ENCODE measurements at regions not wholly inside any gene's neighbourhood (a gene's known extent, or its start where the extent isn't known, plus 50 kb on each side); places are given as distances from the start of the nearest gene placed in this dataset.

- H3K4me3 ChIP-seq: no peak overlapping the region
- ATAC-seq (no peak), DNase-seq (no peak)
- H3K4me1 ChIP-seq: no peaks in the 10 kb centered on the region
- intact Hi-C loops (cut with DNase I): no loop called here
- no peaks in the 10 kb centered on the region for H3K9me3 ChIP-seq
- no peaks in the 10 kb centered on the region for H3K27me3 ChIP-seq
- TF ChIP-seq CTCF (IDR thresholded peaks at IDR 0.05): no peak
- no peak overlapping the region for H3K27ac ChIP-seq
- no peaks in the 10 kb centered on the region for H3K36me3 ChIP-seq
Measured at GRCh38 chr2:219958941-219959340, 331.5 kb downstream of the SLC4A3 start.

- H3K36me3 ChIP-seq: no peaks in the 10 kb centered on the region
- no peak overlapping the region for H3K27ac ChIP-seq
- no peaks in the 10 kb centered on the region for H3K27me3 ChIP-seq
- ATAC-seq (no peak), DNase-seq (no peak)
- no peaks in the 10 kb centered on the region for H3K4me1 ChIP-seq
- H3K9me3 ChIP-seq: no peaks in the 10 kb centered on the region
- TF ChIP-seq CTCF (IDR thresholded peaks at IDR 0.05): no peak
- intact Hi-C loops (cut with DNase I): no loop called here
- H3K4me3 ChIP-seq: no peak overlapping the region
Measured at GRCh38 chr2:219959471-219959870, 332.0 kb downstream of the SLC4A3 start.

- Histone ChIP-seq H3K36me3 (no peaks in the 10 kb centered on the region), H3K4me3 (no peak overlapping the region), H3K9me3 (no peaks in the 10 kb centered on the region), H3K27me3 (no peaks in the 10 kb centered on the region), H3K27ac (no peak overlapping the region), H3K4me1 (no peaks in the 10 kb centered on the region)
- no peak for TF ChIP-seq CTCF (IDR thresholded peaks at IDR 0.05)
- DNase-seq: no peak
- intact Hi-C loops (cut with DNase I): no loop called here
- ATAC-seq: no peak
Measured at GRCh38 chr2:219961947-219962498, 334.6 kb downstream of the SLC4A3 start.

- intact Hi-C loops (cut with DNase I): no loop called here
- ATAC-seq: no peak
- no peaks in the 10 kb centered on the region for H3K36me3 ChIP-seq
- no peaks in the 10 kb centered on the region for H3K27me3 ChIP-seq
- no peaks in the 10 kb centered on the region for H3K9me3 ChIP-seq
- no peaks in the 10 kb centered on the region for H3K4me1 ChIP-seq
- TF ChIP-seq CTCF (IDR thresholded peaks at IDR 0.05): no peak
- H3K4me3 ChIP-seq: no peak overlapping the region
- H3K27ac ChIP-seq: no peak overlapping the region
- DNase-seq: no peak
Measured at GRCh38 chr2:219962801-219963200, 335.4 kb downstream of the SLC4A3 start.

- DNase-seq (no peak), ATAC-seq (no peak)
- Histone ChIP-seq H3K27me3 (no peaks in the 10 kb centered on the region), H3K36me3 (no peaks in the 10 kb centered on the region), H3K4me3 (no peak overlapping the region), H3K27ac (no peak overlapping the region), H3K9me3 (no peaks in the 10 kb centered on the region), H3K4me1 (no peaks in the 10 kb centered on the region)
- TF ChIP-seq CTCF (IDR thresholded peaks at IDR 0.05): no peak
- intact Hi-C loops (cut with DNase I): no loop called here
Measured at GRCh38 chr2:219965287-219966194, 338.1 kb downstream of the SLC4A3 start.

Measured in upper lobe of right lung (tissue), 1 donor.